IMR-90 (cell line): ENCODE measurements at regions not wholly inside any gene's neighbourhood (a gene's known extent, or its start where the extent isn't known, plus 50 kb on each side); places are given as distances from the start of the nearest gene placed in this dataset.

Experiments used
- ATAC-seq: fragments of 200-7000 bp; cut with Tn5 transposase; 2 replicates; pipeline ENCODE4 v1.9.1; 2020; ENCODE audit warnings: low read depth, mild to moderate bottlenecking, moderate library complexity
- BruUV-seq: library from RNA; stranded (reverse); fragments of 400-500 nt; replicated peaks from 2 replicates; lab custom pipeline; 2021; lab: Mats Ljungman, UMichigan
- CTCF ChIA-PET: fragments of 300-600 bp; formaldehyde crosslinking; extraction: SDS; loops from one replicate; lab custom pipeline; 2021; ENCODE audit warnings: antibody characterized with exemption; lab: Yijun Ruan, JAX
- POLR2A ChIA-PET: fragments of 300-600 bp; sonication (Branson Sonifier 250); formaldehyde crosslinking; loops from one replicate; lab custom pipeline; 2022; ENCODE audit warnings: antibody characterized with exemption; ENCODE audit not compliant: unreplicated experiment; lab: Charles Lee
- DNase-seq: peaks from one replicate; pipeline ENCODE4 v3.0.0; 2013
- H2AFZ ChIP-seq: replicated peaks from 2 replicates; pipeline ENCODE3; 2013; ENCODE audit warnings: low read length, mild to moderate bottlenecking; ENCODE audit not compliant: poor library complexity
- H2AK5ac ChIP-seq: 2 replicates; pipeline ENCODE4 v1.6.1; 2013; ENCODE audit warnings: low read depth, low read length, inconsistent platforms
- H2AK9ac ChIP-seq: replicated peaks from 2 replicates; pipeline ENCODE3; 2013; ENCODE audit warnings: mild to moderate bottlenecking, low read depth, low read length, moderate library complexity; ENCODE audit not compliant: poor library complexity
- H2BK120ac ChIP-seq: 2 replicates; pipeline ENCODE4 v1.6.1; 2013; ENCODE audit warnings: low read depth, low read length, inconsistent platforms
- H2BK15ac ChIP-seq: 3 replicates; pipeline ENCODE4 v1.6.1; 2013; ENCODE audit warnings: low read depth, low read length, inconsistent platforms
- H2BK20ac ChIP-seq: 2 replicates; pipeline ENCODE4 v1.6.1; 2013; ENCODE audit warnings: low read depth, mild to moderate bottlenecking, inconsistent platforms, low read length, moderate library complexity
- H2BK5ac ChIP-seq: 2 replicates; pipeline ENCODE4 v1.6.1; 2013; ENCODE audit warnings: mild to moderate bottlenecking, low read depth, low read length, inconsistent platforms; ENCODE audit not compliant: poor library complexity, severe bottlenecking
- H3K14ac ChIP-seq: replicated peaks from 2 replicates; pipeline ENCODE4 v1.6.1; 2013; ENCODE audit warnings: low read depth, low read length, inconsistent platforms
- H3K18ac ChIP-seq: 2 replicates; pipeline ENCODE4 v1.6.1; 2013; ENCODE audit warnings: low read depth, low read length, control low read depth
- H3K23ac ChIP-seq: 2 replicates; pipeline ENCODE4 v1.6.1; 2013; ENCODE audit warnings: low read depth, low read length, inconsistent platforms
- H3K27ac ChIP-seq: 2 replicates; pipeline ENCODE4 v1.5.1; 2013; ENCODE audit warnings: mild to moderate bottlenecking, control low read depth, low read length; ENCODE audit not compliant: insufficient read depth
- H3K27me3 ChIP-seq: 2 replicates; pipeline ENCODE4 v1.6.1; 2013; ENCODE audit warnings: low read length; ENCODE audit not compliant: control insufficient read depth, insufficient read depth
- H3K36me3 ChIP-seq: 2 replicates; pipeline ENCODE4 v1.6.1; 2013; ENCODE audit warnings: low read length, mixed read lengths; ENCODE audit not compliant: control insufficient read depth, insufficient read depth
- H3K4ac ChIP-seq: 2 replicates; pipeline ENCODE4 v1.6.1; 2013; ENCODE audit warnings: low read depth, low read length, inconsistent platforms
- H3K4me1 ChIP-seq: 2 replicates; pipeline ENCODE4 v1.6.1; 2013; ENCODE audit warnings: low read length, mixed read lengths; ENCODE audit not compliant: control insufficient read depth, insufficient read depth
- H3K4me2 ChIP-seq: 2 replicates; pipeline ENCODE4 v1.6.1; 2013; ENCODE audit warnings: low read depth, mild to moderate bottlenecking, control low read depth, low read length, moderate library complexity
- H3K4me3 ChIP-seq: 2 replicates; pipeline ENCODE4 v1.5.1; 2013; ENCODE audit warnings: low read depth, mild to moderate bottlenecking, control low read depth, low read length, moderate library complexity; ENCODE audit not compliant: insufficient read depth
- H3K56ac ChIP-seq: 2 replicates; pipeline ENCODE4 v1.6.1; 2013; ENCODE audit warnings: low read length, inconsistent platforms; ENCODE audit not compliant: insufficient read depth; ENCODE audit errors: extremely low read depth
- H3K79me1 ChIP-seq, 2 experiments: 2 replicates each; pipeline ENCODE4 v1.6.1; 2013; ENCODE audit warnings: low read length in 2 of 2, inconsistent platforms in 1 of 2, low read depth in 1 of 2
- H3K9ac ChIP-seq: 2 replicates; pipeline ENCODE4 v1.6.1; 2013; ENCODE audit warnings: low read depth, low read length, control low read depth
- H3K9me1 ChIP-seq: 2 replicates; pipeline ENCODE4 v1.6.1; 2013; ENCODE audit warnings: low read length, inconsistent platforms; ENCODE audit not compliant: insufficient read depth
- H3K9me3 ChIP-seq: 2 replicates; pipeline ENCODE4 v1.6.1; 2013; ENCODE audit warnings: low read length; ENCODE audit not compliant: control insufficient read depth, insufficient read depth
- H4K20me1 ChIP-seq: 2 replicates; pipeline ENCODE4 v1.6.1; 2013; ENCODE audit warnings: low read length, inconsistent platforms; ENCODE audit not compliant: insufficient read depth
- H4K5ac ChIP-seq: 2 replicates; pipeline ENCODE4 v1.6.1; 2013; ENCODE audit warnings: mild to moderate bottlenecking, low read depth, low read length, control low read depth
- H4K8ac ChIP-seq, 2 experiments: 2 replicates each; pipeline ENCODE4 v1.6.1; 2013; ENCODE audit warnings: low read depth in 2 of 2, low read length in 2 of 2, control low read depth in 1 of 2, inconsistent platforms in 1 of 2
- H4K91ac ChIP-seq: 2 replicates; pipeline ENCODE4 v1.6.1; 2013; ENCODE audit warnings: low read depth, low read length, inconsistent platforms; ENCODE audit not compliant: insufficient read depth
- BHLHE40 ChIP-seq: fragments of 150-350 bp; IDR thresholded peaks from 2 replicates; pipeline ENCODE4 v1.6.1; 2016; ENCODE audit warnings: mild to moderate bottlenecking, low read depth, low read length
- CEBPB ChIP-seq: IDR thresholded peaks from 2 replicates; pipeline ENCODE4 v1.6.1; 2012; ENCODE audit warnings: low read depth, low read length, improper control_type of control experiment
- CHD1 ChIP-seq: IDR thresholded peaks from 2 replicates; pipeline ENCODE4 v1.6.1; 2012; ENCODE audit warnings: low read depth, low read length, improper control_type of control experiment
- FOS ChIP-seq: fragments of 150-350 bp; IDR thresholded peaks from 2 replicates; pipeline ENCODE4 v1.6.1; 2016; ENCODE audit warnings: low read depth, low read length
- MAFK ChIP-seq: IDR thresholded peaks from 2 replicates; pipeline ENCODE4 v1.6.1; 2012; ENCODE audit warnings: low read depth, low read length, improper control_type of control experiment
- MAZ ChIP-seq: IDR thresholded peaks from 2 replicates; pipeline ENCODE4 v1.6.1; 2012; ENCODE audit warnings: low read depth, mild to moderate bottlenecking, low read length, improper control_type of control experiment, moderate library complexity, borderline replicate concordance
- MXI1 ChIP-seq: IDR thresholded peaks from 2 replicates; pipeline ENCODE4 v1.6.1; 2012; ENCODE audit warnings: low read depth, mild to moderate bottlenecking, low read length, moderate library complexity, borderline replicate concordance
- NFE2L2 ChIP-seq: fragments of 150-350 bp; IDR thresholded peaks from 2 replicates; pipeline ENCODE4 v1.6.1; 2016; ENCODE audit warnings: low read depth, mild to moderate bottlenecking, low read length
- POLR2A ChIP-seq: IDR thresholded peaks from 2 replicates; pipeline ENCODE4 v1.6.1; 2012; ENCODE audit warnings: mild to moderate bottlenecking, low read depth, low read length
- RAD21 ChIP-seq: IDR thresholded peaks from 2 replicates; pipeline ENCODE4 v1.6.1; 2012; ENCODE audit warnings: low read length, improper control_type of control experiment
- RCOR1 ChIP-seq: IDR thresholded peaks from 2 replicates; pipeline ENCODE4 v1.6.1; 2012; ENCODE audit warnings: mild to moderate bottlenecking, low read length, improper control_type of control experiment; ENCODE audit not compliant: insufficient replicate concordance
- RFX5 ChIP-seq: IDR thresholded peaks from 2 replicates; pipeline ENCODE4 v1.8.0; 2012; ENCODE audit warnings: low read depth, mild to moderate bottlenecking, low read length, moderate library complexity
- SMC3 ChIP-seq: fragments of 150-350 bp; IDR thresholded peaks from 2 replicates; pipeline ENCODE4 v1.6.1; 2016; ENCODE audit warnings: low read depth, mild to moderate bottlenecking, antibody characterized with exemption, low read length, moderate library complexity
- WGBS, 2 experiments: methylation state at CpG; one replicate each; pipeline versions ENCODE4 v1.1.5 to v1.1.7; 2013; ENCODE audit warnings: missing lambda C conversion rate in 2 of 2; ENCODE audit not compliant: insufficient read length in 1 of 2; ENCODE audit errors: extremely low coverage in 2 of 2; 5-methylcytosine and 5-hydroxymethylcytosine counted together
- dilution Hi-C: fragments of 300-500 bp; cut with HindIII; formaldehyde crosslinking; loops from one replicate; pipeline ENCODE4 v1.14.3; 2018; ENCODE audit warnings: low sequenced_read_pairs; ENCODE audit not compliant: unreplicated experiment
- in situ Hi-C: fragments of 300-500 bp; cut with MboI; formaldehyde crosslinking; loops from 3 replicates; pipeline ENCODE4 v1.14.3; 2019; ENCODE audit warnings: low sequenced_read_pairs, inconsistent platforms, mixed read lengths
- intact Hi-C: fragments of 100-400 bp; cut with micrococcal nuclease; formaldehyde crosslinking; loops from 2 replicates; pipeline ENCODE4 v1.10.0; 2022
- TF ChIP-seq, protein P1 (sequence below): fragments of 150-350 bp; IDR thresholded peaks from 2 replicates; pipeline ENCODE4 v1.6.1; 2016; ENCODE audit warnings: low read depth, mild to moderate bottlenecking, low read length, moderate library complexity, borderline replicate concordance
- TF ChIP-seq, protein P2 (sequence below): conservative IDR thresholded peaks from 2 replicates; pipeline ENCODE4 v1.5.1; 2012; ENCODE audit warnings: mild to moderate bottlenecking, low read depth, low read length, improper control_type of control experiment
- TF ChIP-seq, protein P3 (sequence below): fragments of 150-350 bp; IDR thresholded peaks from 2 replicates; pipeline ENCODE4 v1.6.1; 2017; ENCODE audit warnings: mild to moderate bottlenecking, antibody characterized with exemption, low read length, low read depth

DNA sequence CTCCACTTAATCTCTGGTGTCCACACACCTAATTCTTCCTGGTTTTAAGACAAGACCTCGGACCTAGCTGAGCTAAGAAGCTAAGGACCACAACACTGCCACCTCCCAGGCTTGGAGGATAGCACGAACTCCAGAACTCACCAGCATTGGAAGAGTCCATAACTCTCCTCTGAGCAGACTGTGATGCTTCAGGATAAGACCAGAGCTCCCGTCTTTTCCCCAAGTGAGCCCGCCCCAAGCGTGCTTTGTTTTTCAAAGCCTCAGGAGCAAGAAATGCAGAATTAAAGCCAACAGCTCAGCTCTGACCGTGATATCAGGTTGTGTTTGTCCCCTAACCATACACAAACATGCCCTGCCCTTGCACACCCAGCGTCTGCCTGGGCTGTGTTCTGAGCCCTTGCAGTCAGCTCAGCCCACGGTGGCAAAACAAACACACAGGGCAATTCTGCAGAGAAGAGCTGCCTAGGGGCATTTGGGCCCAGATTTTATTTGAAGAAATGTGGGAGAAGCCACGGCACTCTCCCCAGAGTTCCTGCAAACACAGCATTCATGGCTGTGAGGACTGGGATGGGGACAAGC, 145.4 kb downstream of the WDR11 start:
- no peak overlapping the region for H3K9ac ChIP-seq
- no peak overlapping the region for H2BK20ac ChIP-seq
- H4K20me1 ChIP-seq, result no peaks in the 10 kb centered on the region
- no peak overlapping the region for H2BK5ac ChIP-seq
- dilution Hi-C loops, result no loop called here
- no peak overlapping the region for H3K4me3 ChIP-seq
- no peak overlapping the region for H2AK9ac ChIP-seq
- H4K91ac ChIP-seq, result no peak overlapping the region
- WGBS, 2 experiments, result 41% methylated on average over 6 of the region's 9 CpGs; no CpG with 5 or more reads in 1 of the 2 experiments
- ChIA-PET CTCF (no interaction called here), POLR2A (no interaction called here)
- H3K27me3 ChIP-seq, result no peaks in the 10 kb centered on the region
- no peaks in the 10 kb centered on the region for H3K4me1 ChIP-seq
- H3K4me2 ChIP-seq, result no peak overlapping the region
- TF ChIP-seq, protein P1, sequence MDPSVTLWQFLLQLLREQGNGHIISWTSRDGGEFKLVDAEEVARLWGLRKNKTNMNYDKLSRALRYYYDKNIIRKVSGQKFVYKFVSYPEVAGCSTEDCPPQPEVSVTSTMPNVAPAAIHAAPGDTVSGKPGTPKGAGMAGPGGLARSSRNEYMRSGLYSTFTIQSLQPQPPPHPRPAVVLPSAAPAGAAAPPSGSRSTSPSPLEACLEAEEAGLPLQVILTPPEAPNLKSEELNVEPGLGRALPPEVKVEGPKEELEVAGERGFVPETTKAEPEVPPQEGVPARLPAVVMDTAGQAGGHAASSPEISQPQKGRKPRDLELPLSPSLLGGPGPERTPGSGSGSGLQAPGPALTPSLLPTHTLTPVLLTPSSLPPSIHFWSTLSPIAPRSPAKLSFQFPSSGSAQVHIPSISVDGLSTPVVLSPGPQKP, result no peak
- no peak for TF ChIP-seq RAD21
- TF ChIP-seq, protein P2, sequence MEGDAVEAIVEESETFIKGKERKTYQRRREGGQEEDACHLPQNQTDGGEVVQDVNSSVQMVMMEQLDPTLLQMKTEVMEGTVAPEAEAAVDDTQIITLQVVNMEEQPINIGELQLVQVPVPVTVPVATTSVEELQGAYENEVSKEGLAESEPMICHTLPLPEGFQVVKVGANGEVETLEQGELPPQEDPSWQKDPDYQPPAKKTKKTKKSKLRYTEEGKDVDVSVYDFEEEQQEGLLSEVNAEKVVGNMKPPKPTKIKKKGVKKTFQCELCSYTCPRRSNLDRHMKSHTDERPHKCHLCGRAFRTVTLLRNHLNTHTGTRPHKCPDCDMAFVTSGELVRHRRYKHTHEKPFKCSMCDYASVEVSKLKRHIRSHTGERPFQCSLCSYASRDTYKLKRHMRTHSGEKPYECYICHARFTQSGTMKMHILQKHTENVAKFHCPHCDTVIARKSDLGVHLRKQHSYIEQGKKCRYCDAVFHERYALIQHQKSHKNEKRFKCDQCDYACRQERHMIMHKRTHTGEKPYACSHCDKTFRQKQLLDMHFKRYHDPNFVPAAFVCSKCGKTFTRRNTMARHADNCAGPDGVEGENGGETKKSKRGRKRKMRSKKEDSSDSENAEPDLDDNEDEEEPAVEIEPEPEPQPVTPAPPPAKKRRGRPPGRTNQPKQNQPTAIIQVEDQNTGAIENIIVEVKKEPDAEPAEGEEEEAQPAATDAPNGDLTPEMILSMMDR, result no peak
- TF ChIP-seq CEBPB, result no peak
- no peak for TF ChIP-seq MAZ
- TF ChIP-seq BHLHE40, result no peak
- no peak for TF ChIP-seq FOS
- TF ChIP-seq SMC3, result no peak
- TF ChIP-seq, protein P3, sequence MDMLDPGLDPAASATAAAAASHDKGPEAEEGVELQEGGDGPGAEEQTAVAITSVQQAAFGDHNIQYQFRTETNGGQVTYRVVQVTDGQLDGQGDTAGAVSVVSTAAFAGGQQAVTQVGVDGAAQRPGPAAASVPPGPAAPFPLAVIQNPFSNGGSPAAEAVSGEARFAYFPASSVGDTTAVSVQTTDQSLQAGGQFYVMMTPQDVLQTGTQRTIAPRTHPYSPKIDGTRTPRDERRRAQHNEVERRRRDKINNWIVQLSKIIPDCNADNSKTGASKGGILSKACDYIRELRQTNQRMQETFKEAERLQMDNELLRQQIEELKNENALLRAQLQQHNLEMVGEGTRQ, result no peak
- no peak for TF ChIP-seq MAFK
- TF ChIP-seq POLR2A, result no peak
- no peak for TF ChIP-seq NFE2L2
- no peak for TF ChIP-seq RFX5
- TF ChIP-seq MXI1, result no peak
- TF ChIP-seq RCOR1, result no peak
- TF ChIP-seq CHD1, result no peak
- in situ Hi-C loops, result no loop called here
- no peak overlapping the region for H2BK120ac ChIP-seq
- H4K5ac ChIP-seq, result no peak overlapping the region
- no peaks in the 10 kb centered on the region for H3K9me1 ChIP-seq
- DNase-seq (no peak), ATAC-seq (no peak)
- no peak overlapping the region for H2BK15ac ChIP-seq
- H3K23ac ChIP-seq, result no peak overlapping the region
- H3K56ac ChIP-seq, result no peak overlapping the region
- H3K4ac ChIP-seq, result no peak overlapping the region
- no peak overlapping the region for H2AK5ac ChIP-seq
- H3K79me1 ChIP-seq, result no peaks in the 10 kb centered on the region
- no peak overlapping the region for H3K14ac ChIP-seq
- intact Hi-C loops, result no loop called here
- H3K27ac ChIP-seq, result no peak overlapping the region
- no peak overlapping the region for H4K8ac ChIP-seq
- BruUV-seq, result no TSS peak
- H3K36me3 ChIP-seq, result no peaks in the 10 kb centered on the region
- H3K9me3 ChIP-seq, result peaks cover 44% of the 10 kb centered on the region
- H2AFZ ChIP-seq, result no peak overlapping the region
- no peak overlapping the region for H3K18ac ChIP-seq
